Gastrocnemius medialis (tissue), 4 donors: ENCODE measurements at regions not wholly inside any gene's neighbourhood (a gene's known extent, or its start where the extent isn't known, plus 50 kb on each side); places are given as distances from the start of the nearest gene placed in this dataset.

ENCODE experiments used
- CTCF ChIP-seq, 5 experiments: fragments of 450-650 bp in 3 of 5; fragments of 200-600 bp in 2 of 5; sonication (generic) in 2 of 5; IDR thresholded peaks in 4 of 5; conservative IDR thresholded peaks in 1 of 5; 1 replicate in 4 of 5; 2 replicates in 1 of 5; pipeline ENCODE4 v1.5.1; 2016 to 2019; ENCODE audit warnings: antibody characterized with exemption in 5 of 5, mild to moderate bottlenecking in 3 of 5, moderate library complexity in 3 of 5
- POLR2A ChIP-seq, 2 donors: fragments of 450-650 bp; IDR thresholded peaks; one replicate each; pipeline ENCODE4 v1.6.1; 2017; ENCODE audit warnings: antibody characterized with exemption in 2 of 2, mild to moderate bottlenecking in 2 of 2, moderate library complexity in 2 of 2

- TF ChIP-seq CTCF (IDR thresholded peaks at IDR 0.05 in 4 of 5, conservative IDR thresholded peaks at IDR 0.05 in 1 of 5), result no peak
- no peak for TF ChIP-seq POLR2A (IDR thresholded peaks at IDR 0.05)
These were observed 106.4 kb upstream of the SDK1 start for GRCh38 chr7:3194501-3195141.
